Lung (tissue), 11 donors: ENCODE measurements at regions not wholly inside any gene's neighbourhood (a gene's known extent, or its start where the extent isn't known, plus 50 kb on each side); places are given as distances from the start of the nearest gene placed in this dataset.

Source experiments
- ATAC-seq: fragments of 200-7000 bp; cut with Tn5 transposase; one replicate; pipeline ENCODE4 v1.9.1; 2020; ENCODE audit warnings: moderate number of reproducible peaks; ENCODE audit not compliant: insufficient read depth, low FRiP score
- DNase-seq, 3 donors: peaks; one replicate each; pipeline ENCODE4 v3.0.0-alpha.2; 2013 to 2017
- H3K27ac ChIP-seq, 2 donors: one replicate each; pipeline ENCODE4 v1.5.1; 2013; ENCODE audit warnings: mild to moderate bottlenecking in 2 of 2, moderate library complexity in 2 of 2, control low read depth in 1 of 2, inconsistent platforms in 1 of 2, low read depth in 1 of 2, low read length in 1 of 2
- H3K27me3 ChIP-seq, 3 donors: one replicate each; pipeline ENCODE4 v1.5.1; 2013; ENCODE audit warnings: low read length in 2 of 3; ENCODE audit not compliant: control insufficient read depth in 3 of 3, insufficient read depth in 3 of 3
- H3K36me3 ChIP-seq, 4 donors: one replicate each; pipeline ENCODE4 v1.5.1; 2013; ENCODE audit warnings: low read length in 4 of 4, mild to moderate bottlenecking in 1 of 4, moderate library complexity in 1 of 4; ENCODE audit not compliant: control insufficient read depth in 4 of 4, insufficient read depth in 4 of 4
- H3K4me1 ChIP-seq, 5 donors: one replicate each; pipeline ENCODE4 v1.5.1; 2013; ENCODE audit warnings: low read length in 5 of 5, mild to moderate bottlenecking in 2 of 5, moderate library complexity in 1 of 5; ENCODE audit not compliant: control insufficient read depth in 5 of 5, insufficient read depth in 5 of 5
- H3K4me3 ChIP-seq: one replicate; pipeline ENCODE4 v1.5.1; 2013; ENCODE audit warnings: mild to moderate bottlenecking, control low read depth, moderate library complexity
- H3K9ac ChIP-seq, 2 donors: one replicate each; pipeline ENCODE4 v1.5.1; 2013; ENCODE audit warnings: low read length in 2 of 2, control low read depth in 1 of 2; ENCODE audit not compliant: insufficient read depth in 1 of 2
- H3K9me3 ChIP-seq, 4 donors: one replicate each; pipeline ENCODE4 v1.5.1; 2013; ENCODE audit warnings: low read length in 3 of 4, mild to moderate bottlenecking in 1 of 4, moderate library complexity in 1 of 4; ENCODE audit not compliant: control insufficient read depth in 4 of 4, insufficient read depth in 3 of 4
- WGBS, 2 donors: extraction: QIAGEN DNeasy Blood & Tissue Kit; methylation state at CpG; one replicate each; pipeline ENCODE4 v1.1.7; 2013; 5-methylcytosine and 5-hydroxymethylcytosine counted together
- TF ChIP-seq, protein P1 (sequence below): IDR thresholded peaks from 2 replicates; pipeline ENCODE4 v1.5.1; 2012; ENCODE audit warnings: mild to moderate bottlenecking; ENCODE audit errors: control extremely low read depth, extremely low read depth
- donor health status: control.
- donor health status: control.
- donor health status: Bipolar disorder and iron deficiency.
- donor health status: healthy.
- donor health status: DM: yes; HTN: yes; CAD: no.

DNA sequence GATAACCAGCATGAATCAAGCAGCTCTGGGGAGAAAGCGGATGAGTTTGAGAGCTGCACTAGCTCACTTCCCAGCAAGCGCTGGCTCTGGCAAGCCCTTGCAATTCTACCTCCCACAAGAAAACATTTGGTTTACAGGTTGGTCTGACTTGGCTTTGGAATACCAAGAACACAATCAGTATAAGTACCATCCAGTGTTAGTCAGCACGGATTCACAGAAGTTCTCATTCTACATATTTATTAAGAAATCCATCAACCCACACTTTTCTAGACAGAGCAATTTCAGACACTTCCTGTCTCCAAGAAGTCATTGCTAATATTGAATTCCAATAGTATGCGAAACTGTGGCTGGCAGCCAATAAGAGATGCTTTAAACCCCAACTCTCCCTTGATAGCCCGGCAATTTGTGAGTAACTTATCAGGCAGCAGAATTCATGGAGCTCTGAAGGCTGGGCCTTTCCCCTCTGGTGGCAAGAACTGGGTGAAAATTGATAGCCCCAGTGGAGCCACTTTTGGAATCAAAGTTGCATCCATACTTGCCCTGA lies 59.4 kb upstream of the WASF3 start:
- no peak overlapping the region for H3K4me3 ChIP-seq
- no peak overlapping the region for H3K9ac ChIP-seq
- H3K27ac ChIP-seq: no peak overlapping the region
- 70 to 78% methylated on average over 5 of the region's 5 CpGs for WGBS, 2 donors
- no peaks in the 10 kb centered on the region for H3K36me3 ChIP-seq
- no peaks in the 10 kb centered on the region for H3K9me3 ChIP-seq
- ATAC-seq (no peak), DNase-seq (peak in 2 of 3 donors; percentile 38 to 41)
- peaks cover 0 to 15% (median 0%) of the 10 kb centered on the region in 5 donors for H3K4me1 ChIP-seq
- TF ChIP-seq, protein P1, sequence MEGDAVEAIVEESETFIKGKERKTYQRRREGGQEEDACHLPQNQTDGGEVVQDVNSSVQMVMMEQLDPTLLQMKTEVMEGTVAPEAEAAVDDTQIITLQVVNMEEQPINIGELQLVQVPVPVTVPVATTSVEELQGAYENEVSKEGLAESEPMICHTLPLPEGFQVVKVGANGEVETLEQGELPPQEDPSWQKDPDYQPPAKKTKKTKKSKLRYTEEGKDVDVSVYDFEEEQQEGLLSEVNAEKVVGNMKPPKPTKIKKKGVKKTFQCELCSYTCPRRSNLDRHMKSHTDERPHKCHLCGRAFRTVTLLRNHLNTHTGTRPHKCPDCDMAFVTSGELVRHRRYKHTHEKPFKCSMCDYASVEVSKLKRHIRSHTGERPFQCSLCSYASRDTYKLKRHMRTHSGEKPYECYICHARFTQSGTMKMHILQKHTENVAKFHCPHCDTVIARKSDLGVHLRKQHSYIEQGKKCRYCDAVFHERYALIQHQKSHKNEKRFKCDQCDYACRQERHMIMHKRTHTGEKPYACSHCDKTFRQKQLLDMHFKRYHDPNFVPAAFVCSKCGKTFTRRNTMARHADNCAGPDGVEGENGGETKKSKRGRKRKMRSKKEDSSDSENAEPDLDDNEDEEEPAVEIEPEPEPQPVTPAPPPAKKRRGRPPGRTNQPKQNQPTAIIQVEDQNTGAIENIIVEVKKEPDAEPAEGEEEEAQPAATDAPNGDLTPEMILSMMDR: no peak
- H3K27me3 ChIP-seq: no peaks in the 10 kb centered on the region

DNA sequence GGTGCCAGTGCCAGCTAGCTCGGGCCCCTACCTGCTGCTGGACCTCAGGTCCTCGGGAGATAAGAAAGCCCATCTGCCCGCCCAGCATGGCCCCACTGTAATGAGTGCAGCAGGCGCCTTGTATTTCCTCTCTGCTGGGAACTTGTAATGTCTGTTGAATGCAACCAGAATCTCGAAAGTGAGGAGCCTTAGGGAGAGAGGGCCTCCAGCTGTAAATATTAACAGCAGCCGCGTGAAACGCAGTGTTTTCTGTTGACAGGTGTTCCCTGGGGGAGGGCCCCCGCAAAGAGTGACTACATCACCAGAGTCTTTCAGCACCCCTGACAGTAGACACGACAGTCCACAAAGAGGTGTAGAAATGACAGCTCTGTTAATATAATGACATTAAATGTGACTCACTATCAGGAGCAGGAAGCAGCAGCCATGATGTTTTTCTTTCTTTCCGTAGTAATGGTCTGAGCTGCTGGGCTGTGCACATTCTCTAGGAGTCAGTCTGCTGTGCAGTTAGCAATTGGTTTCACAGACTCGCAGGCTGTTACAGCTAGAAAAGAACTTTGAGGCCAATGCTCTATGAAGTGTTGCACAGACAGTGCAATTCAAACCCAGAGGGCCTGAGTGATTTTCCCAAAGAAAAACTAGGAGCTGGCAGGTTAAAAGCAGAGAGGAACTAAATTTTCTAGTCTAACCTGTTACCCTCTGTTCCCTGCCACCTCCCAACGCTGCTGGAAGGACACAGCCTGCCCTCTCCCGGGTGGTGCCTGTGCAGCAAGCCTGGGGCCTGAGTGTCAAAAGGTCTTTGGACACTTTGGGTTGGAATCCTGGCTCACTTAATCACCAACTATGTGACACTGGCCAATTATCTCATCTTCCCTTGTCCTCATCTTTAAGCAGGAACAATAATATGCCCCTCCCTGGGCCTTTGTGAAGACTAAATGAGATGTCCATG lies 58.6 kb upstream of the WASF3 start:
- no peak overlapping the region for H3K27ac ChIP-seq
- no peaks in the 10 kb centered on the region for H3K27me3 ChIP-seq
- peaks cover 0 to 15% (median 0%) of the 10 kb centered on the region in 5 donors for H3K4me1 ChIP-seq
- no peak overlapping the region for H3K4me3 ChIP-seq
- H3K36me3 ChIP-seq: no peaks in the 10 kb centered on the region
- no peaks in the 10 kb centered on the region for H3K9me3 ChIP-seq
- TF ChIP-seq, protein P1: no peak
- no peak for DNase-seq
- ATAC-seq: no peak
- 63 to 69% methylated on average over 14 of the region's 14 CpGs for WGBS, 2 donors
- no peak overlapping the region for H3K9ac ChIP-seq

DNA sequence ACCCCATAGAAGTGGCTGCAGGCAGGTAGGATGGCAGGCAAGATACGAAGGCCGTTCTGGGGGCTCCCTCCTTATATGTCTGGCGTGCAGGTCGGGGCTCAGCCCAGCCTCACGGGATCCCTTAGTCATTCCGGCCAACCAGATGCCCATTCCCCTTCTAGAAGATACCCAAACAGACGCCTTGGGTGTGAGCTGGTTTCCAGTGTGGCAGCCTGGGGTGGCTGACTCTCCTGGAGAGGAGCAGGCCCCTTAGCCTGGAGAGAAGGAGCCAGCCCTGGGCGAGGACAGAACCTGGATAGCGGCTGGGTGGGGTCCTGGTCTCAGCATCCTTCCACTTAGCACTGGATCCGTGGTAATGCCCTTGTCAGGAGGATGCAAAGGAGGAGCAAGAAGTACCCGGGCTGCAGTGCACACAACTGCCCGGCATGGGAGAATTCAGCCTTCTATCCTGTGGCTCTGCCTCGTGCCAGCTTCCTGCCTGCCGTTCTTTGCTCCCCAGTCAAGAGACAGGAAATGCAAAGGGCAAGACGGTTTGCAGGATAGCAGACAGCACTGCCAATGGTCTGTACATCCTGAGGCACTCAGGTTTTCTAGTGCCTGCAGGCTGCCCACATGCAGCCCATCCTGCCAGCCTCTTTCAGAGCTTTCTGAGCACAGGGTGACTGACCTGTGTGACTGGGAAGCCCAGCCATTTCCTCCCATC lies 56.7 kb upstream of the WASF3 start:
- ATAC-seq (no peak), DNase-seq (no peak)
- no peak overlapping the region for H3K9ac ChIP-seq
- TF ChIP-seq, protein P1: no peak
- no peak overlapping the region for H3K27ac ChIP-seq
- no peak overlapping the region for H3K4me3 ChIP-seq
- no peaks in the 10 kb centered on the region for H3K36me3 ChIP-seq
- H3K27me3 ChIP-seq: no peaks in the 10 kb centered on the region
- no peaks in the 10 kb centered on the region for H3K9me3 ChIP-seq
- WGBS, 2 donors: 68 to 69% methylated on average over 15 of the region's 15 CpGs
- peaks cover 0 to 15% (median 0%) of the 10 kb centered on the region in 5 donors for H3K4me1 ChIP-seq
